ENCODE measurements at regions not wholly inside any gene's neighbourhood (a gene's known extent, or its start where the extent isn't known, plus 50 kb on each side); places are given as distances from the start of the nearest gene placed in this dataset.

DNA sequence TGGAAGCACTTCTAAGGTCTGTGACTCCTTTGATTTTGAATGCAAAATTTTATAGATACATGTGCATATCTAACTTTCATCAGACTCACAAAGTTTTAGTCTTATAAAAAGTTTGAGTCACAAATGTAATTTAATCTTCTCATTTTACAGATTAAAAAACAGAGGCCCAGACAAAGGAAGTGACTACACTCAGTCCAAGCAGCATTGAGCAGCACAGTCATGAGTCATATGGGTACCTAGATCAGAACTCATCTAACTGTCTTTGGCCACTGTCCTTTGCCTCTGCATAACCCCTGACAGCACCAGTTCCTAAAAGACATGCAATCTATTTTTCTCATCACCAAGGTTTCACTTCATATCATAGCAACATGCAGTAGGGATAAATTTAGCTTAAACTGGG, 210.7 kb upstream of the KCNH8 start:
- Mint-ChIP-seq H3K27me3 (no peaks in the 10 kb centered on the region), H3K4me3 (no peak overlapping the region), H3K9me3 (no peaks in the 10 kb centered on the region), H3K27ac (no peak overlapping the region), H3K36me3 (peaks cover 1% of the 10 kb centered on the region), H3K4me1 (no peaks in the 10 kb centered on the region)
- DNase-seq: no peak

DNA sequence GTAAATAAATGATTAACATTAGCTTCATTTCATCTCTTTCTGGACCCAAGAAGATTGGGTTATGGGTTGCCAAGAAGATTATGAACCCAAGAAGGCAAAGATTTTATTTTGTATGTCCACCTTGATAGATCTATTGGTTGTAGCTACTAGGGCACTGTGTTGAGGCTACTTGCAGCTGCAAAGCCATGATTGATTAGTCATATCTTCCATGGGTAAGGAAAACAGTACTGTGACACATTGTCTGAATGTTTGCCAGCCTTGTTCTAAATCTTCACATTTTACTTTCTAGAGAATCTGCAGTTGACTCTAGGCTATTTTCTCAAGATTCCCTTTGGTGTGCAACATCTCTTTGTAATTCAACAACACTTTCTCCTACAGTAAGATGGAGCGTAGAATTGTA, 229.2 kb upstream of the KCNH8 start:
- H3K27me3 Mint-ChIP-seq: no peaks in the 10 kb centered on the region
- peaks cover 2% of the 10 kb centered on the region for H3K4me1 Mint-ChIP-seq
- peaks cover 9% of the 10 kb centered on the region for H3K9me3 Mint-ChIP-seq
- no peak for DNase-seq
- no peak overlapping the region for H3K4me3 Mint-ChIP-seq
- H3K36me3 Mint-ChIP-seq: no peaks in the 10 kb centered on the region
- no peak overlapping the region for H3K27ac Mint-ChIP-seq

DNA sequence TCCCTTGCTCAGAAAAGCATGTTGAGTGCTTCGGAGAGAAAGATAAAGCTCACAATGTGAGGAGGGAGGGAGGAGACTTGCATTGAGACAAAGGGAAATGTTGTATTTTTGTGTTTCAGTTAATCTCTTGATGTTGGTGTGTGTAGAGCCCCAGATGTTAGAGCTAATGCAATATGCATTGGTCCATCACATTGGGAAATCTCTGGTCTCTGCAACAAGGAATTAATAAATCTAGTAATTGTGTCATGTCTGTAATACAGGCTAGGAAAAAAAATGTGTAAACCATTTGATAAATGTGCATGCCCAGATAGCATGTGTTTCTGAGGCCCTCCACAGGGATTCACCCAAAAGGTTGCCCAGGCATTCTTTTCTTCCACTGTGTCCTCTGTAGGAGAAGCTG, 230.4 kb upstream of the KCNH8 start:
- Mint-ChIP-seq H3K9me3 (peaks cover 6% of the 10 kb centered on the region), H3K27me3 (no peaks in the 10 kb centered on the region), H3K36me3 (no peaks in the 10 kb centered on the region), H3K4me1 (peaks cover 2% of the 10 kb centered on the region), H3K27ac (no peak overlapping the region), H3K4me3 (no peak overlapping the region)
- DNase-seq: no peak

DNA sequence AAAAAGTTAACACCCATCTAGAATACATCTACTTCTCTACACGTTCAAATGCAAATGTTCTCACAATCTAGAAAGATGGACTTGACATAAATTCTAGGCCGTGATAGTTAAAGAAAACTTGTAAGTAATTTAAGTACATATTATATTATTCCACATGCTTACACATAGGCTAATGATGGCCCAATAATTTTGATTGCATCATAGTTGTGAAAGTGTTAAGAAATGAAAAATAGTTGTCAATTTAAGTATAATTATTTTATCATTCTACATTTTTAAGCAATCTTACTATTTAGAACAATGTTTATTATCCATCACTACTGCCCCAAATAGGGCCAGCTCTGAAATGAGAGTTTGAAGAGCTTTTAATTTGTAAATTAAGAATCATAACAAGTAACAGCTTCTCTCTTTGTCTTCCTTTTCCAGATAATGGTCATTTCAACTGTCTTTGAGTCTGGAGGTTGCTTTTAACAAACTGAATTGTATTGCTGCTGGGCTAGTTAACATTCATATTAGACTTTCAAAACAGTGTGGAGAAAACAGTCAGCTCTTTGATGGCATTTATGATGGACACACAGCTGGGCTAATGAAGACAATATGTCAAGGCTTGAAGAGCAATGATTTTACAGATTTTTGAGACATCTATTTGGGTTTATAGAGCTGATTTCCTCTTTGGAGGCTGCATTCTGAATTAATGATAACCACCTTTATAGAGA, 246.1 kb upstream of the KCNH8 start:
- H3K4me3 Mint-ChIP-seq: no peak overlapping the region

GRCh38 chr3:18901571-18901970, 246.7 kb upstream of the KCNH8 start:
- no peak for DNase-seq
- peaks cover 4% of the 10 kb centered on the region for H3K4me1 Mint-ChIP-seq
- no peak overlapping the region for H3K4me3 Mint-ChIP-seq
- peaks cover 3% of the 10 kb centered on the region for H3K27me3 Mint-ChIP-seq
- H3K9me3 Mint-ChIP-seq: no peaks in the 10 kb centered on the region
- no peaks in the 10 kb centered on the region for H3K36me3 Mint-ChIP-seq
- H3K27ac Mint-ChIP-seq: no peak overlapping the region

More for the DNA sequence above, 246.1 kb upstream of the KCNH8 start:
- no peaks in the 10 kb centered on the region for H3K9me3 Mint-ChIP-seq
- no peaks in the 10 kb centered on the region for H3K27me3 Mint-ChIP-seq
- H3K4me1 Mint-ChIP-seq: peaks cover 4% of the 10 kb centered on the region
- no peak for DNase-seq
- no peak overlapping the region for H3K27ac Mint-ChIP-seq
- H3K36me3 Mint-ChIP-seq: no peaks in the 10 kb centered on the region

GRCh38 chr3:18900994-18901393, 247.3 kb upstream of the KCNH8 start:
- Mint-ChIP-seq H3K4me3 (no peak overlapping the region), H3K27ac (no peak overlapping the region), H3K36me3 (no peaks in the 10 kb centered on the region), H3K9me3 (no peaks in the 10 kb centered on the region), H3K27me3 (peaks cover 3% of the 10 kb centered on the region), H3K4me1 (peaks cover 4% of the 10 kb centered on the region)
- no peak for DNase-seq

GRCh38 chr3:18898911-18899310, 249.4 kb upstream of the KCNH8 start:
- Mint-ChIP-seq H3K36me3 (no peaks in the 10 kb centered on the region), H3K27me3 (peaks cover 3% of the 10 kb centered on the region), H3K4me3 (no peak overlapping the region), H3K4me1 (peaks cover 4% of the 10 kb centered on the region), H3K9me3 (no peaks in the 10 kb centered on the region), H3K27ac (no peak overlapping the region)
- DNase-seq: no peak

DNA sequence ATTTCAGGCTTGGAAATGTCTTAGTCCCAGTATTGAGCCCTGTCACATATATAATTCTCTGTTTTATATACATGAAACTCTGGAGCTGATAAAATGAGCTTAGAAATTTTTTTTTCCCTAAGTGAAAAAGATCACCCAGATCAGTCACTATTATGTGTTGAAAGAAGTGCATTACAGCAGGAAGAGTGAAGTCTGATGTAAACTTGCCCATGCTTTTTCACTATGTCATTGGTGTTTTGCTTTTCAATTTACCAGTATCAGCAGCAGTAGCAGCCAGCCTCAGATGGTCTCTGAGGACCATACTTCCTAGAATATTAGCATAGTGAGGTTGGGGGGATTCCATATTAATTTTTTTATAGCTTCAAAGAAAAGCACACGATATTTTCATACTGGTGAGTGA, 255.6 kb upstream of the KCNH8 start:
- DNase-seq: no peak
- Mint-ChIP-seq H3K4me3 (no peak overlapping the region), H3K27ac (no peak overlapping the region)

DNA sequence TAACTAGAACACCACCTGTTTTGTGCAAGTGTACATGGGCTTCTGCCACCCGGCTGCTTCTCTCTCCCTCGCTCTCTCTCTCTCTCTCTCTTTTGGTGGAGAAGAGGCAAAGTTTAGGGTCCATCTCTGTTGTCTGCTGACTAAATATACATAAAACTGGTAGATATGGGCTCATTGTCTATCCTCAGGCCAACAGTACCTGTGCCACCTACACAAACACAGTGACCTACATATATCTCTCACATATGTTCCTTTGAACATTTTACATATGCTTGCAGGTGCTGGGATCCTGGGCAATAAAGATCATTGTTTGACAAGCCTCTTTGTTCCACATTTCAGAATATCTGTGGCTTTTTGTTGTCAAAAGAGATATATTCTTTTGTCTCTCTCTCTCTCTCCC, 256.3 kb upstream of the KCNH8 start:
- peaks cover 2% of the 10 kb centered on the region for H3K27me3 Mint-ChIP-seq
- H3K36me3 Mint-ChIP-seq: no peaks in the 10 kb centered on the region
- no peak overlapping the region for H3K4me3 Mint-ChIP-seq
- no peaks in the 10 kb centered on the region for H3K9me3 Mint-ChIP-seq
- H3K4me1 Mint-ChIP-seq: peaks cover 11% of the 10 kb centered on the region
- no peak for DNase-seq
- no peak overlapping the region for H3K27ac Mint-ChIP-seq

More for the DNA sequence above, 255.6 kb upstream of the KCNH8 start:
- Mint-ChIP-seq H3K27me3 (peaks cover 3% of the 10 kb centered on the region), H3K4me1 (peaks cover 11% of the 10 kb centered on the region), H3K36me3 (no peaks in the 10 kb centered on the region), H3K9me3 (no peaks in the 10 kb centered on the region)

DNA sequence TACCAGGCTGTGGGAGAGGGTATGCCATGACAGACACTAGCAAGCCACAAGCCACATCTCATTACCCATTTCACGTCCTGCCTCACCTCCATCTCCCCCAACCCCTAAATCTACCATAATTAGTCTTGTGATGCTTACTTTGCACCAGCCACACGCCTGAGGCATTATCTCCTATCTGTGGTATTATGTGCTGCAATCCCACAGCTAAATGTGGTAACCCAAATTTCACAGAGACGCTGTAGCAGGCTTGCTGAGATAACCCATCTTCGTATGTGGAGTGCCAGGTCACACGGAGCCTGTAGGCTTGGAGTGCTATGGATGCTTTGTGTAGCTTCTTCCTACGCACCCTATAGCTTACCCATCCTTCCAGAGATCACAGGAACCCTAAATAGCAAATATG, 256.7 kb upstream of the KCNH8 start:
- Mint-ChIP-seq H3K4me1 (peaks cover 11% of the 10 kb centered on the region), H3K9me3 (no peaks in the 10 kb centered on the region), H3K4me3 (no peak overlapping the region), H3K36me3 (no peaks in the 10 kb centered on the region), H3K27ac (no peak overlapping the region), H3K27me3 (no peaks in the 10 kb centered on the region)
- DNase-seq: no peak

DNA sequence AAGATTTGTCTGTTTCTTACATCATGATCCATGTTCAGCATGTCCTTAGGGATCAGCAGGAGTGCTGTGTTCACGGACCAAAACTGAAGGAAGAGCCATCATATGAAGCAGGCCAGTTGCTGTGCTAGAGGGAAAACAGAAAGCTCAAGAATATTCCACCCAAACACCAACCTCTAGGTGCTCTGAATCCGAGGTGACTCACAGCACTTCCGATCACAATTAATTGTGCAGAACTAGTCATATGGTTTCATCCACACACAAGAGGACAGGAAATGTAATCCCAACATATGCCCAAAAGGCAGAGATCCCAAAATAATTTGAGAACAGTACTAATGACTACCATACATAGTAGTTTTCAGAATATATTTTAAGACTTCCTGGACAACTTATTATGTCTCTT, 257.9 kb upstream of the KCNH8 start:
- Mint-ChIP-seq H3K36me3 (no peaks in the 10 kb centered on the region), H3K27ac (no peak overlapping the region), H3K9me3 (no peaks in the 10 kb centered on the region), H3K4me1 (peaks cover 11% of the 10 kb centered on the region), H3K4me3 (no peak overlapping the region), H3K27me3 (no peaks in the 10 kb centered on the region)
- DNase-seq: no peak

DNA sequence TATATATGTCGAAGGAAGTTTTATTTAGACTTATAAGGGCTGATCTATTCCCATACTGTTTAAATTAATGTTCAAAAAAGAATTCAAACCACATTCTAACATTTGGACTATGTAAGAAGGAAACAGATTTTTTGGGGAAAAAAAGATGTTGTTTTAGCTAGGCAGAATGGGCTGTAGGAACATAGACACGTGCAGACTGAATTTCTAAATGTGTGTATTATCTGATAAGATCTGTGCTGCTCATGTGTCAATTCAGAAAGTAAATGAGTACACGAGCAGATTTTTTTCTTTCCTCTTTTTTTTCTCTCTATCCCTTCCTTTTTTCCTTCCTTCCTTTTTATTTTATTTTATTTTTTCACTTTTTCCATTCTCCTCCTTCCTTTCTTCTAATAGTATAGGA, 259.5 kb upstream of the KCNH8 start:
- Mint-ChIP-seq H3K4me3 (no peak overlapping the region), H3K36me3 (no peaks in the 10 kb centered on the region)

GRCh38 chr3:18888370-18888769, 259.9 kb upstream of the KCNH8 start:
- Mint-ChIP-seq H3K27me3 (no peaks in the 10 kb centered on the region), H3K27ac (no peak overlapping the region), H3K4me3 (no peak overlapping the region), H3K36me3 (no peaks in the 10 kb centered on the region), H3K4me1 (peaks cover 11% of the 10 kb centered on the region), H3K9me3 (no peaks in the 10 kb centered on the region)
- DNase-seq: no peak

More for the DNA sequence above, 259.5 kb upstream of the KCNH8 start:
- Mint-ChIP-seq H3K9me3 (no peaks in the 10 kb centered on the region), H3K4me1 (peaks cover 11% of the 10 kb centered on the region), H3K27ac (no peak overlapping the region), H3K27me3 (no peaks in the 10 kb centered on the region)
- DNase-seq: no peak

GRCh38 chr3:18886331-18886730, 262.0 kb upstream of the KCNH8 start:
- H3K27ac Mint-ChIP-seq: no peak overlapping the region
- no peaks in the 10 kb centered on the region for H3K27me3 Mint-ChIP-seq
- no peaks in the 10 kb centered on the region for H3K4me1 Mint-ChIP-seq

GRCh38 chr3:18885612-18886011, 262.7 kb upstream of the KCNH8 start:
- no peak overlapping the region for H3K4me3 Mint-ChIP-seq
- peaks cover 5% of the 10 kb centered on the region for H3K9me3 Mint-ChIP-seq
- H3K36me3 Mint-ChIP-seq: no peaks in the 10 kb centered on the region
- no peaks in the 10 kb centered on the region for H3K27me3 Mint-ChIP-seq
- DNase-seq: no peak
- no peak overlapping the region for H3K27ac Mint-ChIP-seq
- no peaks in the 10 kb centered on the region for H3K4me1 Mint-ChIP-seq

More at GRCh38 chr3:18886331-18886730, 262.0 kb upstream of the KCNH8 start:
- H3K9me3 Mint-ChIP-seq: peaks cover 5% of the 10 kb centered on the region
- DNase-seq: no peak
- no peaks in the 10 kb centered on the region for H3K36me3 Mint-ChIP-seq
- H3K4me3 Mint-ChIP-seq: no peak overlapping the region

DNA sequence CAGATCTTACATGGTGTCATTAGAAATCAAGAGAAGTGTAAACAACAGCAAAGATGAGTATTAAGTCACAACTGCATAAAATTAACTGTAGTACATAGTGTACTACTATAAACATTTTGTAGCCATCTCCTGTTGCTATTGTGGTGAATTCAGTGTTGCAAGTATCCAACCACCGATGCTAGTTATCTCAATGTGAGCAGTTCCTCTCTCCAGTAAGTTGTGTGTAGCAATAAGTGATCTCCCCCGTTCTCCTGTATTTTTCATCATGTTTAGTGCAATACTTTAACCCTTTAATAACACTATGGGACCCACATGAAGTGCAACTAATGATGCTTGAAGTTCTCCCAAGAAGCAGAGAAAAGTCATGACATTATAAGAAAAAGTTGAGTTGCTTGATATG, 264.7 kb upstream of the KCNH8 start:
- H3K4me1 Mint-ChIP-seq: no peaks in the 10 kb centered on the region
- H3K4me3 Mint-ChIP-seq: no peak overlapping the region
- no peaks in the 10 kb centered on the region for H3K36me3 Mint-ChIP-seq
- H3K27ac Mint-ChIP-seq: no peak overlapping the region
- DNase-seq: no peak
- H3K9me3 Mint-ChIP-seq: peaks cover 5% of the 10 kb centered on the region
- H3K27me3 Mint-ChIP-seq: no peaks in the 10 kb centered on the region

Measured in activated naive CD8-positive, alpha-beta T cell treated with anti-CD3 and anti-CD28 coated beads for 36 hours (primary cell).